ENCODE measurements at regions not wholly inside any gene's neighbourhood (a gene's known extent, or its start where the extent isn't known, plus 50 kb on each side); places are given as distances from the start of the nearest gene placed in this dataset.

DNA sequence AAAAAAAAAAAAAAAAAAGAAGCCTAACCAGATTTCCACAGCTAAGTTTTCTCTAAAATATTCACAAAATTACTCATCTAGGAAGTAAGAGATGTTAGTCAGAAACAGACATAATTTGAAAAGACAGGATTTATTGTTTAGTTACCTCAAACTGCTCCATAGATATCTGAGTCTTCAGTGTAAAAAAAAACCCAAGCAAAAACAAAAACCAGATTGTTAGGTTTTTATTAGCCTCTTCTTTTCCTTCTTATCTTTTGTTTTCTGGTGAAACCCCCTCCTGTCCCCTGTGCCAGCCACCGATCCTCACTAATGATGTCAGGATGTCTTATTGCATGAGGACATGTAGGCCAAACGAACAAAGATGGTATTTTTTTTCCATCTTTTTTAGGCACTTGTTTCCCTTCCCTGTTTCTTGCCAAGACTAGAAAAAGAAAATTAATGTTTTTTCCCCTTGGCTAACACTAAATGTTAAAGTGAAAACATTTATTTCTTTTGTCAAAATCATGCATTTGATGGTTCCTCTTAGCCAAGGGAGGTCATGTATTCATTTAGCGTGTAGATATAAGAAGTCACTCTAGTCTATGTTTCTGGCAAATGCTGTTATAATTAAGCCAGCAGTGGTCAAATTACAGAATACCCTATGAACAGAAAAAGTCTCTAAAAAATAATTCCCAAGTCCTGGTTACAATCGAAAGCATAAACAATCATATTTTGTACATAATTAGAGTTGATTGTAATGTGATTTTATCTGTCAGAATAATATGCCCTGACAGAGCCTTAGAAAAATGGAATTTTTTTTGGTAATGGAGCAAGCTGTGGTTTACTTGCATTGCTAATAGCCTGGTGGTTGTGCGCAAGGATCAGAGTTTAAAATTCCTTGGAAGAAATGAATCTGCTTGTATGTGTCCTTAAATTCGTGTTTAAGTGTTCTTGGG is 702.4 kb upstream of the FZD8 start:
- Histone ChIP-seq H3K36me3 (replicated peaks in 1 of 2; ENCODE audit: control extremely low read depth in 1 of 2, control insufficient read depth in 1 of 2, extremely low read depth in 1 of 2, insufficient read depth in 2 of 2, low read length in 1 of 2) (no peaks in the 10 kb centered on the region), H3K9me3 (ENCODE audit: control extremely low read depth in 1 of 3, control insufficient read depth in 2 of 3, insufficient read depth in 1 of 3, low read length in 2 of 3) (no peaks in the 10 kb centered on the region), H3K79me2 (ENCODE audit: control insufficient read depth, insufficient read depth, low read length) (no peaks in the 10 kb centered on the region), H3K27me3 (replicated peaks in 1 of 4; ENCODE audit: control extremely low read depth in 1 of 4, control insufficient read depth in 3 of 4, insufficient read depth in 4 of 4, low read length in 3 of 4) (no peaks in the 10 kb centered on the region), H4K20me1 (ENCODE audit: control insufficient read depth, insufficient read depth, low read length, poor library complexity, severe bottlenecking) (no peaks in the 10 kb centered on the region), H3K4me3 (ENCODE audit: control extremely low read depth in 1 of 5, extremely low read depth in 1 of 5, insufficient read depth in 1 of 5, low read depth in 2 of 5, low read length in 4 of 5) (no peak overlapping the region), H3K9ac (ENCODE audit: low read length) (no peak overlapping the region), H3K4me2 (replicated peaks; ENCODE audit: low read depth, low read length, poor library complexity, severe bottlenecking) (no peak overlapping the region), H3K27ac (ENCODE audit: low read length in 2 of 2) (no peak overlapping the region), H3K4me1 (ENCODE audit: control insufficient read depth in 2 of 2, insufficient read depth in 2 of 2, low read length in 2 of 2) (no peaks in the 10 kb centered on the region), H2AFZ (ENCODE audit: insufficient read depth, low read depth, low read length, poor library complexity, severe bottlenecking) (no peak overlapping the region)
- ChIA-PET CTCF (no interaction called here), POLR2A (no interaction called here)
- no peak for DNase-seq
- WGBS (ENCODE audit: insufficient coverage) = no CpG with 5 or more reads among the region's 6 CpGs
- Mint-ChIP-seq H3K9me3 (ENCODE audit: insufficient read depth) (no peaks in the 10 kb centered on the region), H3K27ac (no peak overlapping the region), H3K4me3 (no peak overlapping the region), H3K4me1 (no peaks in the 10 kb centered on the region), H3K27me3 (no peaks in the 10 kb centered on the region)
- TF ChIP-seq, protein P1, sequence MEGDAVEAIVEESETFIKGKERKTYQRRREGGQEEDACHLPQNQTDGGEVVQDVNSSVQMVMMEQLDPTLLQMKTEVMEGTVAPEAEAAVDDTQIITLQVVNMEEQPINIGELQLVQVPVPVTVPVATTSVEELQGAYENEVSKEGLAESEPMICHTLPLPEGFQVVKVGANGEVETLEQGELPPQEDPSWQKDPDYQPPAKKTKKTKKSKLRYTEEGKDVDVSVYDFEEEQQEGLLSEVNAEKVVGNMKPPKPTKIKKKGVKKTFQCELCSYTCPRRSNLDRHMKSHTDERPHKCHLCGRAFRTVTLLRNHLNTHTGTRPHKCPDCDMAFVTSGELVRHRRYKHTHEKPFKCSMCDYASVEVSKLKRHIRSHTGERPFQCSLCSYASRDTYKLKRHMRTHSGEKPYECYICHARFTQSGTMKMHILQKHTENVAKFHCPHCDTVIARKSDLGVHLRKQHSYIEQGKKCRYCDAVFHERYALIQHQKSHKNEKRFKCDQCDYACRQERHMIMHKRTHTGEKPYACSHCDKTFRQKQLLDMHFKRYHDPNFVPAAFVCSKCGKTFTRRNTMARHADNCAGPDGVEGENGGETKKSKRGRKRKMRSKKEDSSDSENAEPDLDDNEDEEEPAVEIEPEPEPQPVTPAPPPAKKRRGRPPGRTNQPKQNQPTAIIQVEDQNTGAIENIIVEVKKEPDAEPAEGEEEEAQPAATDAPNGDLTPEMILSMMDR (IDR thresholded peaks at IDR 0.05) = no peak
- TF ChIP-seq EZH2 (IDR thresholded peaks at IDR 0.05; ENCODE audit: borderline replicate concordance, insufficient read depth, low read depth, low read length, poor library complexity, severe bottlenecking) = no peak
- ATAC-seq (ENCODE audit: low read depth) = no peak
- intact Hi-C loops (cut with micrococcal nuclease) = no loop called here

DNA sequence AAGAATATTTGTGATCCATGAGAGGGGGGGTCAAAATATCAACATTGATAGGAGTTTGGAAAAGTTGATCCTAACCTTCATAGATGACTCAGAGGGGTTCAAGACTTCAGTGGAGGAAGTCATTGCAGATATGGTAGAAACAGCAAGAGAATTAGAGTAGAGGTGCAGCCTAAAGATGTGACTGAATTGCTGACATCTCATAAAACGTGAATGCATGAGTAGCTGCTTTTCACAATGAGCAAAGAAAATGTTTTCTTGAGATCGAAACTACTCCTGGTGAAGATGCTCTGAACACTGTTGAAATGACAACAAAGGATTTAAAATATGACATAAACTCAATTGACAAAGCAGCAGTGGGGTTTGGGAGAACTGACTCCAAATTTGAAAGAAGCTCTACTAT is 700.7 kb upstream of the FZD8 start:
- no peak overlapping the region for H3K9ac ChIP-seq (ENCODE audit: low read length)
- CTCF ChIA-PET = no interaction called here
- peaks cover 0 to 2% (median 0%) of the 10 kb centered on the region in 4 experiments for H3K27me3 ChIP-seq (replicated peaks in 1 of 4; ENCODE audit: control extremely low read depth in 1 of 4, control insufficient read depth in 3 of 4, insufficient read depth in 4 of 4, low read length in 3 of 4)
- no peaks in the 10 kb centered on the region for H3K9me3 Mint-ChIP-seq (ENCODE audit: insufficient read depth)
- intact Hi-C loops (cut with micrococcal nuclease) = no loop called here
- no peak overlapping the region for H3K27ac Mint-ChIP-seq
- no peaks in the 10 kb centered on the region for H3K9me3 ChIP-seq (ENCODE audit: control extremely low read depth in 1 of 3, control insufficient read depth in 2 of 3, insufficient read depth in 1 of 3, low read length in 2 of 3)
- DNase-seq (no peak), ATAC-seq (ENCODE audit: low read depth) (no peak)
- no peaks in the 10 kb centered on the region for H3K27me3 Mint-ChIP-seq
- no peaks in the 10 kb centered on the region for H4K20me1 ChIP-seq (ENCODE audit: control insufficient read depth, insufficient read depth, low read length, poor library complexity, severe bottlenecking)
- no CpG with 5 or more reads among the region's 2 CpGs for WGBS (ENCODE audit: insufficient coverage)
- H3K4me2 ChIP-seq (replicated peaks; ENCODE audit: low read depth, low read length, poor library complexity, severe bottlenecking) = no peak overlapping the region
- no peak overlapping the region for H3K4me3 ChIP-seq (ENCODE audit: control extremely low read depth in 1 of 5, extremely low read depth in 1 of 5, insufficient read depth in 1 of 5, low read depth in 2 of 5, low read length in 4 of 5)
- H3K4me1 Mint-ChIP-seq = no peaks in the 10 kb centered on the region
- no peaks in the 10 kb centered on the region for H3K4me1 ChIP-seq (ENCODE audit: control insufficient read depth in 2 of 2, insufficient read depth in 2 of 2, low read length in 2 of 2)
- no peak overlapping the region for H2AFZ ChIP-seq (ENCODE audit: insufficient read depth, low read depth, low read length, poor library complexity, severe bottlenecking)
- TF ChIP-seq, protein P1 (IDR thresholded peaks at IDR 0.05) = no peak
- TF ChIP-seq EZH2 (IDR thresholded peaks at IDR 0.05; ENCODE audit: borderline replicate concordance, insufficient read depth, low read depth, low read length, poor library complexity, severe bottlenecking) = no peak
- no peaks in the 10 kb centered on the region for H3K36me3 ChIP-seq (replicated peaks in 1 of 2; ENCODE audit: control extremely low read depth in 1 of 2, control insufficient read depth in 1 of 2, extremely low read depth in 1 of 2, insufficient read depth in 2 of 2, low read length in 1 of 2)
- POLR2A ChIA-PET = no interaction called here
- no peak overlapping the region for H3K4me3 Mint-ChIP-seq
- no peak overlapping the region for H3K27ac ChIP-seq (ENCODE audit: low read length in 2 of 2)
- H3K79me2 ChIP-seq (ENCODE audit: control insufficient read depth, insufficient read depth, low read length) = no peaks in the 10 kb centered on the region

Measured in B cell (primary cell).